ENCODE measurements at regions not wholly inside any gene's neighbourhood (a gene's known extent, or its start where the extent isn't known, plus 50 kb on each side); places are given as distances from the start of the nearest gene placed in this dataset.

- Histone ChIP-seq H3K27me3 (no peaks in the 10 kb centered on the region), H3K4me1 (no peaks in the 10 kb centered on the region), H3K36me3 (no peaks in the 10 kb centered on the region), H3K27ac (no peak overlapping the region), H3K4me3 (no peak overlapping the region), H3K9me3 (no peaks in the 10 kb centered on the region)
- TF ChIP-seq CTCF (IDR thresholded peaks at IDR 0.05) (no peak), POLR2A (IDR thresholded peaks at IDR 0.05) (no peak)
- DNase-seq, result no peak
Measured at GRCh38 chr5:96093890-96094381, 132.3 kb upstream of the ELL2 start.

GRCh38 chr5:96093340-96093739 lies 131.7 kb upstream of the ELL2 start:
- Histone ChIP-seq H3K4me3 (no peak overlapping the region), H3K36me3 (no peaks in the 10 kb centered on the region), H3K27me3 (no peaks in the 10 kb centered on the region), H3K9me3 (no peaks in the 10 kb centered on the region), H3K4me1 (no peaks in the 10 kb centered on the region), H3K27ac (no peak overlapping the region)
- no peak for DNase-seq
- TF ChIP-seq CTCF (IDR thresholded peaks at IDR 0.05) (no peak), POLR2A (IDR thresholded peaks at IDR 0.05) (no peak)

GRCh38 chr5:96091874-96092273 lies 130.2 kb upstream of the ELL2 start:
- no peak for DNase-seq
- H3K4me3 ChIP-seq, result no peak overlapping the region
- no peak for TF ChIP-seq POLR2A (IDR thresholded peaks at IDR 0.05)
- TF ChIP-seq CTCF (IDR thresholded peaks at IDR 0.05), result no peak
- H3K9me3 ChIP-seq, result no peaks in the 10 kb centered on the region
- H3K27ac ChIP-seq, result no peak overlapping the region
- H3K36me3 ChIP-seq, result no peaks in the 10 kb centered on the region
- H3K4me1 ChIP-seq, result no peaks in the 10 kb centered on the region
- H3K27me3 ChIP-seq, result no peaks in the 10 kb centered on the region

GRCh38 chr5:96090215-96090614 lies 128.6 kb upstream of the ELL2 start:
- no peaks in the 10 kb centered on the region for H3K9me3 ChIP-seq
- H3K4me3 ChIP-seq, result no peak overlapping the region
- no peak for DNase-seq
- no peak overlapping the region for H3K27ac ChIP-seq
- H3K27me3 ChIP-seq, result no peaks in the 10 kb centered on the region
- H3K4me1 ChIP-seq, result no peaks in the 10 kb centered on the region
- no peaks in the 10 kb centered on the region for H3K36me3 ChIP-seq
- TF ChIP-seq POLR2A (IDR thresholded peaks at IDR 0.05) (no peak), CTCF (IDR thresholded peaks at IDR 0.05) (no peak)

- no peaks in the 10 kb centered on the region for H3K27me3 ChIP-seq
- TF ChIP-seq POLR2A (IDR thresholded peaks at IDR 0.05) (no peak), CTCF (IDR thresholded peaks at IDR 0.05) (no peak)
- H3K36me3 ChIP-seq, result no peaks in the 10 kb centered on the region
- DNase-seq, result no peak
- H3K9me3 ChIP-seq, result no peaks in the 10 kb centered on the region
- H3K4me3 ChIP-seq, result no peak overlapping the region
- no peaks in the 10 kb centered on the region for H3K4me1 ChIP-seq
- H3K27ac ChIP-seq, result no peak overlapping the region
Measured at GRCh38 chr5:96088706-96089498, 127.3 kb upstream of the ELL2 start.
